ENCODE measurements at regions not wholly inside any gene's neighbourhood (a gene's known extent, or its start where the extent isn't known, plus 50 kb on each side); places are given as distances from the start of the nearest gene placed in this dataset.

GRCh38 chr18:8967573-8967972, 134.9 kb upstream of the NDUFV2 start:
- H3K36me3 ChIP-seq, result no peaks in the 10 kb centered on the region
- H3K9me3 ChIP-seq, result peaks cover 0 to 4% (median 0%) of the 10 kb centered on the region in 11 donors
- peaks cover 0 to 22% (median 0%) of the 10 kb centered on the region in 7 donors for H3K27me3 ChIP-seq
- intact Hi-C loops (cut with DNase I), result no loop called here
- ATAC-seq (no peak), DNase-seq (no peak)
- no peaks in the 10 kb centered on the region for H3K4me1 ChIP-seq
- no peak overlapping the region for H3K27ac ChIP-seq
- H3K4me3 ChIP-seq, result no peak overlapping the region
- TF ChIP-seq CTCF (IDR thresholded peaks at IDR 0.05), result no peak
- WGBS, 2 donors, result 92 to 97% methylated on average over 6 of the region's 6 CpGs

GRCh38 chr18:8969639-8970390, 132.7 kb upstream of the NDUFV2 start:
- Histone ChIP-seq H3K4me3 (no peak overlapping the region), H3K27ac (no peak overlapping the region), H3K27me3 (peaks cover 0 to 16% (median 0%) of the 10 kb centered on the region in 7 donors), H3K9me3 (peaks cover 0 to 16% (median 5%) of the 10 kb centered on the region in 11 donors), H3K4me1 (no peaks in the 10 kb centered on the region), H3K36me3 (no peaks in the 10 kb centered on the region)
- WGBS, 2 donors, result 63 to 68% methylated on average over 4 of the region's 4 CpGs
- intact Hi-C loops (cut with DNase I), result loop anchor here in 1 of 10 donors (10.0 kb wide), 1 partner anchor 65 kb away; no protein-coding TSS in a partner anchor
- no peak for TF ChIP-seq CTCF (IDR thresholded peaks at IDR 0.05)
- ATAC-seq (no peak), DNase-seq (no peak)

- no peak overlapping the region for H3K27ac ChIP-seq
- ATAC-seq (no peak), DNase-seq (no peak)
- peaks cover 0 to 16% (median 5%) of the 10 kb centered on the region in 11 donors for H3K9me3 ChIP-seq
- peaks cover 0 to 15% (median 0%) of the 10 kb centered on the region in 7 donors for H3K27me3 ChIP-seq
- intact Hi-C loops (cut with DNase I), result loop anchor here in 1 of 10 donors (10.0 kb wide), 1 partner anchor 64 kb away; no protein-coding TSS in a partner anchor
- WGBS, 2 donors, result 85 to 89% methylated on average over 6 of the region's 6 CpGs
- H3K36me3 ChIP-seq, result no peaks in the 10 kb centered on the region
- no peaks in the 10 kb centered on the region for H3K4me1 ChIP-seq
- no peak overlapping the region for H3K4me3 ChIP-seq
- TF ChIP-seq CTCF (IDR thresholded peaks at IDR 0.05), result no peak
These were observed 131.7 kb upstream of the NDUFV2 start for GRCh38 chr18:8970843-8971242.

- 72 to 76% methylated on average over 7 of the region's 7 CpGs for WGBS, 2 donors
- DNase-seq (no peak), ATAC-seq (no peak)
- Histone ChIP-seq H3K27me3 (peaks cover 0 to 7% (median 0%) of the 10 kb centered on the region in 7 donors), H3K36me3 (no peaks in the 10 kb centered on the region), H3K9me3 (peaks cover 0 to 16% (median 5%) of the 10 kb centered on the region in 11 donors), H3K27ac (no peak overlapping the region), H3K4me3 (no peak overlapping the region), H3K4me1 (no peaks in the 10 kb centered on the region)
- intact Hi-C loops (cut with DNase I), result loop anchor here in 1 of 10 donors (10.0 kb wide), 1 partner anchor 63 kb away; no protein-coding TSS in a partner anchor
- TF ChIP-seq CTCF (IDR thresholded peaks at IDR 0.05), result no peak
These were observed 130.4 kb upstream of the NDUFV2 start for GRCh38 chr18:8972116-8972515.

All from heart right ventricle (tissue), 16 donors.